Liver (tissue), 8 donors: ENCODE measurements at regions not wholly inside any gene's neighbourhood (a gene's known extent, or its start where the extent isn't known, plus 50 kb on each side); places are given as distances from the start of the nearest gene placed in this dataset.

ENCODE experiments used
- DNase-seq: peaks from one replicate; pipeline ENCODE4 v3.0.0-alpha.2; 2017; ENCODE audit warnings: low spot score
- H3K27ac ChIP-seq, 2 donors: one replicate each; pipeline ENCODE4 v1.7.0; 2013; ENCODE audit warnings: inconsistent platforms in 2 of 2, low read length in 2 of 2, control low read depth in 1 of 2, low read depth in 1 of 2, mild to moderate bottlenecking in 1 of 2
- H3K27me3 ChIP-seq, 4 donors: one replicate each; pipeline versions ENCODE4 v1.6.1 to v1.7.0; 2013; ENCODE audit warnings: low read length in 3 of 4, inconsistent platforms in 1 of 4, mild to moderate bottlenecking in 1 of 4, moderate library complexity in 1 of 4; ENCODE audit not compliant: control insufficient read depth in 4 of 4, insufficient read depth in 4 of 4
- H3K36me3 ChIP-seq, 4 donors: one replicate each; pipeline versions ENCODE4 v1.6.1 to v1.7.0; 2013; ENCODE audit warnings: low read length in 3 of 4, mild to moderate bottlenecking in 3 of 4, low read depth in 1 of 4, moderate library complexity in 1 of 4; ENCODE audit not compliant: control insufficient read depth in 4 of 4, insufficient read depth in 3 of 4
- H3K4me1 ChIP-seq, 4 donors: one replicate each; pipeline versions ENCODE4 v1.6.1 to v1.7.0; 2013; ENCODE audit warnings: low read length in 3 of 4, mild to moderate bottlenecking in 3 of 4, moderate library complexity in 1 of 4; ENCODE audit not compliant: control insufficient read depth in 4 of 4, insufficient read depth in 4 of 4
- H3K4me3 ChIP-seq, 3 donors: one replicate each; pipeline versions ENCODE4 v1.6.1 to v1.7.0; 2013; ENCODE audit warnings: low read length in 3 of 3, control low read depth in 1 of 3, low read depth in 1 of 3, mild to moderate bottlenecking in 1 of 3
- H3K9ac ChIP-seq, 2 donors: one replicate each; pipeline ENCODE4 v1.7.0; 2013; ENCODE audit warnings: low read length in 2 of 2, mild to moderate bottlenecking in 2 of 2, moderate library complexity in 2 of 2, control low read depth in 1 of 2, low read depth in 1 of 2
- H3K9me3 ChIP-seq, 4 donors: one replicate each; pipeline versions ENCODE4 v1.6.1 to v1.7.0; 2013; ENCODE audit warnings: low read length in 3 of 4; ENCODE audit not compliant: control insufficient read depth in 4 of 4
- ATF3 ChIP-seq: IDR thresholded peaks from 2 replicates; pipeline ENCODE4 v1.6.1; 2016; ENCODE audit warnings: antibody characterized with exemption
- CTCF ChIP-seq: fragments of 150-350 bp; IDR thresholded peaks from 2 replicates; pipeline ENCODE4 v1.5.1; 2017; ENCODE audit warnings: improper control_type of control experiment, low read depth, low read length; ENCODE audit not compliant: missing input control
- EGR1 ChIP-seq, 2 donors: IDR thresholded peaks; 2 replicates each; pipeline ENCODE4 v1.6.1; 2016 to 2018; ENCODE audit warnings: antibody characterized with exemption in 2 of 2, low read depth in 2 of 2
- FOXA1 ChIP-seq: IDR thresholded peaks from 2 replicates; pipeline ENCODE4 v1.6.1; 2016; ENCODE audit warnings: antibody characterized with exemption
- FOXA2 ChIP-seq: IDR thresholded peaks from 2 replicates; pipeline ENCODE4 v1.6.1; 2016; ENCODE audit warnings: antibody characterized with exemption
- GABPA ChIP-seq, 2 donors: IDR thresholded peaks in 1 of 2; conservative IDR thresholded peaks in 1 of 2; 2 replicates each; pipeline ENCODE4 v1.6.1; 2016; ENCODE audit warnings: antibody characterized with exemption in 2 of 2, mild to moderate bottlenecking in 1 of 2, moderate library complexity in 1 of 2
- HNF4A ChIP-seq, 2 donors: conservative IDR thresholded peaks; 2 replicates each; pipeline ENCODE4 v1.6.1; 2016; ENCODE audit warnings: antibody characterized with exemption in 2 of 2, mild to moderate bottlenecking in 2 of 2
- HNF4G ChIP-seq: IDR thresholded peaks from 2 replicates; pipeline ENCODE4 v1.6.1; 2016; ENCODE audit warnings: antibody characterized with exemption
- JUND ChIP-seq, 2 donors: IDR thresholded peaks; 2 replicates each; pipeline ENCODE4 v1.6.1; 2016; ENCODE audit warnings: antibody characterized with exemption in 2 of 2
- MAX ChIP-seq: IDR thresholded peaks from 2 replicates; pipeline ENCODE4 v1.6.1; 2016; ENCODE audit warnings: antibody characterized with exemption
- NR2F2 ChIP-seq: IDR thresholded peaks from 2 replicates; pipeline ENCODE4 v1.6.1; 2016; ENCODE audit warnings: antibody characterized with exemption
- RAD21 ChIP-seq, 2 donors: IDR thresholded peaks; 2 replicates each; pipeline ENCODE4 v1.6.1; 2016; ENCODE audit warnings: antibody characterized with exemption in 2 of 2, mild to moderate bottlenecking in 2 of 2
- REST ChIP-seq: IDR thresholded peaks from 2 replicates; pipeline ENCODE4 v1.6.1; 2016; ENCODE audit warnings: antibody characterized with exemption, mild to moderate bottlenecking
- RXRA ChIP-seq, 2 donors: IDR thresholded peaks; 2 replicates each; pipeline ENCODE4 v1.6.1; 2017 to 2018; ENCODE audit warnings: antibody characterized with exemption in 2 of 2, mild to moderate bottlenecking in 1 of 2
- SP1 ChIP-seq: IDR thresholded peaks from 2 replicates; pipeline ENCODE4 v1.6.1; 2018; ENCODE audit warnings: antibody characterized with exemption, mild to moderate bottlenecking
- YY1 ChIP-seq: IDR thresholded peaks from 2 replicates; pipeline ENCODE4 v1.6.1; 2016; ENCODE audit warnings: antibody characterized with exemption, mild to moderate bottlenecking
- ZBTB33 ChIP-seq: IDR thresholded peaks from 2 replicates; pipeline ENCODE4 v1.6.1; 2016; ENCODE audit warnings: antibody characterized with exemption
- WGBS: extraction: QIAGEN DNeasy Blood & Tissue Kit; methylation state at CpG from one replicate; pipeline ENCODE4 v1.1.7; 2013; 5-methylcytosine and 5-hydroxymethylcytosine counted together
- donor health status: healthy.
- donor health status: healthy.
- donor health status: healthy.
- donor health status: healthy.
- donor health status: healthy.

- WGBS, result 86% methylated on average over 17 of the region's 17 CpGs
- H3K36me3 ChIP-seq, result no peaks in the 10 kb centered on the region
- H3K27me3 ChIP-seq, result no peaks in the 10 kb centered on the region
- H3K4me3 ChIP-seq, result no peak overlapping the region
- TF ChIP-seq HNF4A (conservative IDR thresholded peaks at IDR 0.05), result no peak
- no peak for TF ChIP-seq EGR1 (IDR thresholded peaks at IDR 0.05; ENCODE audit: low read depth in 2 of 2)
- no peak for TF ChIP-seq HNF4G
- TF ChIP-seq JUND (IDR thresholded peaks at IDR 0.05), result no peak
- TF ChIP-seq ZBTB33, result no peak
- TF ChIP-seq CTCF, result no peak
- TF ChIP-seq FOXA1, result no peak
- TF ChIP-seq RXRA (IDR thresholded peaks at IDR 0.05), result no peak
- TF ChIP-seq RAD21 (IDR thresholded peaks at IDR 0.05), result no peak
- no peak for TF ChIP-seq REST
- TF ChIP-seq MAX, result no peak
- no peak for TF ChIP-seq FOXA2
- no peak for TF ChIP-seq GABPA (IDR thresholded peaks at IDR 0.05 in 1 of 2, conservative IDR thresholded peaks at IDR 0.05 in 1 of 2)
- TF ChIP-seq ATF3, result no peak
- no peak for TF ChIP-seq SP1
- TF ChIP-seq NR2F2, result no peak
- no peak for TF ChIP-seq YY1
- no peaks in the 10 kb centered on the region for H3K4me1 ChIP-seq
- DNase-seq, result no peak
- H3K9ac ChIP-seq, result no peak overlapping the region
- no peak overlapping the region for H3K27ac ChIP-seq
- no peaks in the 10 kb centered on the region for H3K9me3 ChIP-seq
Observed at GRCh38 chr20:57800791-57801430, 91.1 kb upstream of the PMEPA1 start.
